GM19463 (cell line): ENCODE measurements at regions not wholly inside any gene's neighbourhood (a gene's known extent, or its start where the extent isn't known, plus 50 kb on each side); places are given as distances from the start of the nearest gene placed in this dataset.

ENCODE experiments used
- ATAC-seq: cut with Tn5 transposase; IDR thresholded peaks from one replicate; pipeline ENCODE4 v1.9.1; 2021; ENCODE audit warnings: mild to moderate bottlenecking, moderate library complexity; ENCODE audit not compliant: unreplicated experiment

DNA sequence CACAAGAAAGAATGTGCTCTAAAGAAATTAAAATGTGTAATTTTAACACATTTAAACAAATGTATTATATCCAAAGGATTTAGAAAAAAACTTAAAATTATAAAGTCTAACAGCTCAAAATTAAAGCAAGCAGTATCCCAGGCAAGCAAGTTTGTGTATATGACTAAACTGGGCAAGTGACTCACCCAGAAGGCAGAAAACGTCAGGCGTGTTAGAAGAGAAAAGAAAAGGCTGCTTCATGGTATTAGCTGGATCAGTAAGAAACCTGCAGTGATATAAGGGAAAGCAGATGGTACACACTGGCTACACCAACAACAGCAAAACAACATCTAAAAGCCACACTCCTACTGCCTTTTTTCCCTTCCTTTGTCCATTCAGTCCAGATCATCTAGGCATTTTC is 250.6 kb upstream of the NDST3 start:
- no peak for ATAC-seq

DNA sequence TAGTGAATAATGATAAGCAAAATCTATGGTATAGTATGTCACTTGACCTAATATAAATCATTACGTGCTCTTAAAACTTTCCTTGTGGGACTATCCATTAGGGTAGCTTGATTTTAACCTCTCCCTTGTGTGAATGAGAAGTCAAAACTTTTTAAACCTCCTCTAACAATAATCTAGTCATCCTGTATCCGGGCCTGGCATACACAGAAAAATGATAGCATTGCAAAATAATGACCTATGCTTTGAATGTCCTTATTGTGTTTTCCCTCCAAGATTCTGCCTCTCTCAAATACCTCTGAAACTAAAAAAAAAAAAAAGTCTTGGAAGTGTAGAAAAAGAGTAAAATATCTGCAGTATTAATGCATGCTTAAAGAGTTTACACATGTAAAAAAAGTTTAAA is 250.0 kb upstream of the NDST3 start:
- no peak for ATAC-seq

DNA sequence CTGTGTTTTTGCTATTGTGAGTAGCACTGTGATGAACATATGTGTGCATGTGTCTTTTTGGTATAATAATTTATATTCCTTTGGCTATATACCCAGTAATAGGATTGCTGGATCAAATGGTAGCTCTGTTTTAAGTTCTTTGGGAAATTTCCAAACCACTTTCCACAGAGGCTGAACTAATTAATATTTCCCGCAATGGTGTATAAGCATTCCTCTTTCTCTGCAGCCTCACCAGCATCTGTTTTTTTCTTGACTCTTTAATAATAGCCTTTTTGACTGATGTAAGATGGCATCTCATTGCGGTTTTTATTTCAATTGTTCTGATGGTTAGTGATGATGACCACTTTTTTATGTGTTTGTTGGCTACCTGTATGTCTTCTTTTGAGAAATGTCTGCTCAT is 247.7 kb upstream of the NDST3 start:
- ATAC-seq: no peak

DNA sequence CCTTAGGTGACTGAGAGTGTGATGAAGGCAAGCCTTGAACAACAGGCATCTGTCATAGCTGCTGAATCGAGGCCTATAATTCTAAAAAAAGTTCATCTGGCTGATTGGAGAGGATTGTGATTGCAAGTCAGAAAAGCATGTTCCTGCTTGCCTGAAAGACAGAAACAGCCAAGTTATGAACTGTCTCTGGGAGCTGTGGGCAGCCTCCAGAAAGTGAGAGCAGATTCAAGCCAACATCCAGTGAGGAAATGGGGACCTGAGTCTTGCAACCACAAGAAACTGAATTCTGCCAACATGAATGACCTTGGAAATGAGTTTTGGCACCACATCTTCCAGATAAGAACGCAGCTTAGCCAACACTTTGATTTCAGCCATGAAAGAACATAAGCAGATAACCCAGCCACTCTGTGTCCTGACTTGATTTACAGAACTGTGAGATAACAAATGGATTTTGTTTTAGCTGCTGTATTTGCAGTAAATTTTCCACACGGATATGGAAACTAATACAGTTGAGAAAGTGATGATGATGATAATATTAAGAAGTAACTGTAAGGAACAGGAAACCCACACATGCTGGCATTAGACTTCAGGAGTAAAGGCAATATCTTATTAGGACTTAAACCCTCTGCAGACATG is 240.3 kb upstream of the NDST3 start:
- ATAC-seq: no peak

DNA sequence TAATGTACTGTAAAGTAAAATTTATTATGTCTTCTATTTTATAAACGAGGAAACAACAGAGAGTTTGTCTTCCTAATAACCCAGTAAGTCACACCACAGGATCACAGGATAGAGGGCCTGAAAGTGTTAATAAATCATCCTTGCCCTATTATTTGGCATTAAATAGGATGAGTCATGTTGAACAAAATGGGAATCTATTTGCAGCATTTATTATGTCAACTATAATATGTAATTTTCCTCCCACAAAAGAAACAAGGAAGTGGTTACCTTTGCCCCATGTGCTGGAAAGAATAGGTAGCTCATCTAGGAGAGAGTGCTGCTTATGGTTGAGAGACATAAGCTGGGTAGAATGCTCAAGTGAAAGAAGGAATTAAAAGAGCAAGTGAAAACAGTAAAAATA is 237.6 kb upstream of the NDST3 start:
- ATAC-seq: no peak

DNA sequence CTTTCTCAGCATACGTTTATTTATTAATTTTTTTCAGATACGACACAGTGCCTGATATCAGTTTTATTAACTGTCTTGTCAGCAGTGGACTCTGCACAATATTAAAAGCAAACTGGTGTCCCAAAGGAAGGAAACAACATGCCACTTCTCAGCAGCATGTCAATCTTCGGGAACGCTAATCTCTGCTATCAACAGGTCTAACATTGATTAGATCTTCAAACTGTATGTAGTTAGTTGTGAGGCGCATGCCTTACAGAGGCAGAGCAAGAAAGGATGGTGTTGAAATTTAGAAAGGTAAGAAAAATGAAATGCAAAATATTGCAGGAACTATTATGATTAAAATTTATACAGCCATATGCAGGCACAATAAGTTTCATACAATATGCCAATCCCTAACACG is 233.7 kb upstream of the NDST3 start:
- ATAC-seq: no peak

DNA sequence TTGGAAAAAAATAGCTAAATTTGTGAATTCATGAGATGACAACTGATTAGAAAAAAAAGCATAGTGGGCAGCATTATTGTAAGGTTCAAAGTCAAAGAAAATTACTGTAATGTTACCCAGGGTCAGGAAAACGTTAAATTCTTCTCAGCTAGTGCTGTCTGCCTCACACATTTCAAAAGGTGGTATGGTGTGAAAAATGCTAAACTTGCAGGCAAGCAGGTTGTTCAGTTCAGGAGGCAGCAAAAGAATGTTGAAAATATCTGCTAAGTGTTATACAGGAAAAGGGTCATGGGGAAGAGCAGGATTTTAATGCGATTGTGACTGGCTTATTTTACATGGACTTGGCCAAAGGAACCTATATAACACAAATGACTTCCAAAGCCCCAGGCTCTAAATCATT is 232.5 kb upstream of the NDST3 start:
- no peak for ATAC-seq

DNA sequence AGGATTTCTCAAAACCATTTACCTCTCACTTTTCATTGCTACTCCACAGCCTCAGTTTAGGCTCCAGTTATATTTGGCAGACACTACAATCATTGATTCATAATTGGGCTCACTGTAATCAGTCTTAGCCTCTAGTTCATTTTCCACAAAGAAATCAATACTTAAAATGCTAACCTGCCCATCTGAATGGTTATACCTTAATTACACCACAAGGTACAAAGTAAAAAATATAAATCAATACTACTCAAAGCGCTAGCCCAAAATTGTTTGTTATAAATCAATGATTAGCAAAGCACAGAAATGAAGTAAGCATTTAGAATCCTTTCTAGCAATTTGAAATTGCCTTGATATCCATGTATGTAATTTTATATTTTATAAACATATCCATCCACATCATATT is 222.6 kb upstream of the NDST3 start:
- ATAC-seq: no peak

DNA sequence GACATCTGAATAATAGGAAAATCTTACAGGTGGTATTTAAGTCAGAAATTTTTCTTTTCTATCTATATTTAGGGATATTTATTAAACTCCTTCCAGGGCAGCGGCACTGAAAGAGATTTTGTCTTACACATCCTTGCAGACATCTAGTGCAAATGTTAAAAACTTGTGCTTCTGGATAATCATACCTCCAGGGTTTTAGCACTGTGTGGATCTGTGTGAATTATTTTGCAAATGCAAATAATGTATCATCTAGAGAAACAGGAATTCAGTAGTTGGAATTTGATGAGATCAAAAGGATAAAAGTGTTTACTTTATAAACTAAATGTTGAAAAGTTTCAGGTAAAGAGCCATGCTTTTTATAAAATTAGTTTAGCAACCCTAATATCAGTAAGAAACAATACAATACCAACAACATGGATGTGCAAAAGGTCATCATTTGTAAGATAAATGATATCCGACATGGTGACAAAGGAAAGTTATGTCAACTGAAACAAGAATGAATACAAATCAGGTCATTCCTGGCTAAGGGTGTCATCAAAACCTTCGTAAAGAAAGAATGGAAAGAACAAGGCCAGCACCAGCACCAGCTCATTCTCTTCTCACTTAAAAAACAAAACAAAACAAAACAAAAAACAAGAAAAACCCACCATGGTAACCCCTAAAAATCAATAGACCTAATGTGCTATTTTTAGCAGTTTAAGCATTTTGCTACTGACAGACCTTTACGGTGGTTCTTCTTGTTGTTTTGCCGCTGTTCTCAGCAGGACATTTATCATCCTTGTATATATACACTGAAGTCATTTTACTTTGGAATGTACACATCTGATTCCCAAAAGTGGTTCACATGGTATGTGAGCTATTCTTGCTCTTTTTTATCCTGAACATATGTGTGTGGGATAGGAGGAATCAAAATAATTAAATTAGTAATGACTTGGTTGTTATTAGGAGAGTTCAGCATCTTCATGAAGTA is 219.7 kb upstream of the NDST3 start:
- no peak for ATAC-seq

DNA sequence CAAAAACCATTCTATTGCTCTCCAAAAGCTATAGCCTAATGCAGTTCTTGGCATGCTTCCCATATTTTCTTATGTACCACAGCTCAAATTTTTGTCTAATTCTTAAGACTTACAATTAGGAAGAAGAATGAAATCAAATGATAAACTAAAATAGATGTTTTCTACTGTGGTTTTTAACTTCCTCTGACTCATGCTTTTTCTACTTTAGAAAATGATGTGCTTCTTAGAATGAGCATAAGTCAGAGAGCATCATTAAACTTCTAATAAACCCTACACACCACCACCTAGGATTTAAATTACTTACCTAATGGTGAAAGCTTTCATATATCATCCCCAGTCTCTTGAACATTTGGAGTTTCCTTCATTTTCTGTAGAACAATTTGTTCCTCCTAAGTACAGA is 217.0 kb upstream of the NDST3 start:
- ATAC-seq: no peak

DNA sequence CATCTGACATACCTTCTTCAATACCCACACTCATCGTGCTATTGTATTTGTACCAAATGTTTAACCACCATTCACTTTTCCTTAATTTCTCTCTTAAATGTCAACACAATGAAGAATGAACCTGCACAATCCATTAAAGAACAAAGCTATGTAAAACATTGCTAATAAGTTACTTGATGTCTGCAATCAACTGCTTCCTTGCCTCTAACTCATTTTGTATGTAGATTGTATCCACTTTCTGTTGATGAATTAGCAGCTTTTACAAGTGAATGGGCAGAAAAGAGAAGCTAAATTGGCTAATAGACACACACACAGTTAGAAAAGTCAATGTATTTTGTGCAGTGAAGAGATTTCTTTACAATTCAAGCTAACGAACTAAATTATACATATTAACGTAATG is 212.5 kb upstream of the NDST3 start:
- ATAC-seq: no peak

DNA sequence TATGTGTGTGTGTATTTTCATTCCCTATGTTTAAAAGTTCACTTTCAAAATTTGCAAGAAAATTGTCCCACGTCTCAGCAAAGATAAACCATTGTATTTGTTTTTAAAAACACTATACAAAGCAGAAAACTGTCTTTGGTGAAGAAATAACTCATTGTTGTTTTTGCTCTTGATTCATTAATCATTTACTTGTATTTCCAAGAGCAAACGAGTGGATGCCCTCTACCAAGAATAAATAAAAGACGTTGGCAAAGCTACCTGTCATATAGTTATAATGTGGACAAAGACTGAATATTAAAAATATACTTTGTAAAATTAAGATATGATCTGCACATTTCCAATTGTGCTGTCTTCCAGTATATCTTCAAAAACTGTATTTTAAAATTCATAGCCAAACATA is 210.9 kb upstream of the NDST3 start:
- ATAC-seq: no peak

DNA sequence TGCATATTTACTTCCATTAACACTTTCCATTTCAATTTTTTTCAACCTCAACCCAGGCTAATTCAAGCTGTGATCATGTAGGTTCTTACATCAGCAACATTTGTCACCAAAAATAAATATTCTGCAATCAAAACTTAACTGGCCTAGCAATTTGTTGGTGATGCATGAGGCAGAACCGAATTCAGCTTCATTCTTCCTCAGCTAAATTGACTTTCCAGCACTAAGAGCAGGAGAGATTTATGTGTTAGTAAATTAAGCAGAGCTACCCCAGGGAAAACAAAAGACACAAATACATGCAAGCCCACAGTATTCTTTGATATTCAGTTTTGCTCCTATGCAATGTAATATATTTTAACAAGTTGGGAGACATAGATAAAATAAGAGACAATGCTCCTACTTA is 208.7 kb upstream of the NDST3 start:
- no peak for ATAC-seq

DNA sequence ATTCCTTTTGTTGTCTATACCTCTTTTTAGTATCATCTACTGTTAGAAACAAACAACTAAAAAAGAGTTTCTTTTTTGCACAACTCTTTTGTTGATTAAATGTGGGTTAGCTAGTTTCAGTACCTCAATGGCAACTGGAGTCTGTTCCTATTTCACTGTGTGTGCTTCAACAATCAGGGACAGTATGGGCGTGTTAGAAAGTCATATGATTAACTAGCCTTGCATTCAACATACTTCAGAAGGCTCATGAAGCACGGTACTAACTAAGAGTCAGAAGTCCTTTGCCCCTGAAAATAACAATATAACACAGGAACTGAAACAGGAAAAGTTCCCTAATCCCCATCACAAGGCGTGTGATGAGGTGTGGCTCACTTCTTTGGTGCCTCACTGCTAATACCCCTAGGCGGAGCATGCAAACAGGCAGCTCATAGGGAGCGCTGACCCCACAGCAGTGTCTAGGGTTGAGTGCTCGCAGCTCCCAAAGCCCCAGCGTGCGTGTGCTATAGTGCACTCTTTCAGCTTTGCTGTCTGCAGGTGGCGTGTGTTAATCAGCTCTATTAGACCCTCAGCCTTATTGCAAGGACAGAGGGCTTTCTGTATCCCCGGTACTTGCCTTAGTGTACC is 203.1 kb upstream of the NDST3 start:
- no peak for ATAC-seq

DNA sequence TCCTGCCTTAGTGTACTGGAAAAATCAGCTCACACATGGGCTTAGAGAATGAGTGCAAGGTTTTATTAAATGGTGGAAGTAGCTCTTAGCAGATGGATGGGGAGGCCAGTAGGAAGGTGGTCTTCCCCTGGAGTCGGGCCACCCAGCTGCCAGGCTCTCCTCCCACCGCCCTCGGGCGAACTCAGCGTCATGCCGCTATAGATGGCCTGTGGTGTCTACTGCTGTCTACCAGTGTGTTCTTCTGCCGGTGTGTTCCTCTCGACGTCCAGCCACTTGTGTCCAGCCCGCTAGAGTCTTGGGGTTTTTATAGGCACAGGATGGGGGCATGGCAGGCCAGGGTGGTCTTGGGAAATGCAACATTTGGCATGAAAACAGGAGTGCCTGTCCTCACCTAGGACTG is 198.7 kb upstream of the NDST3 start:
- ATAC-seq: no peak

DNA sequence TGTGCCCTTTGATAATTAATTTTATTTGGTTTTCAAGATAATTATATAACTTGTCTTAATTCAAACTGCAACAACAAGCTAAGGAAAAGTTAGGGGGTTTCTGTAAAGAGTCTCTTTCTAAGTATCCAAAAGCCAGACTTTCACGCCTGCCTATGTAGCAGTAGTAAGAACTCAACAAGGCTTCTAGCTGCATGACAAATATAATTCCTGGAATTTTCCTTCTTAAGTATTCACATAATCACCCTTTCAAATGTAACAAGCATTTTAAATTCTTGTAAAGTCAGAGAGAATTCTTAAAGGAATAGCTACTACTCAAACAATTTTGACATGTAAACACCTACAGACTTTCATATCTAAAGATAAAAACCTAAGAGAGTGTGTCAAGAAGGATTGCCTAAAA is 189.7 kb upstream of the NDST3 start:
- ATAC-seq: no peak

DNA sequence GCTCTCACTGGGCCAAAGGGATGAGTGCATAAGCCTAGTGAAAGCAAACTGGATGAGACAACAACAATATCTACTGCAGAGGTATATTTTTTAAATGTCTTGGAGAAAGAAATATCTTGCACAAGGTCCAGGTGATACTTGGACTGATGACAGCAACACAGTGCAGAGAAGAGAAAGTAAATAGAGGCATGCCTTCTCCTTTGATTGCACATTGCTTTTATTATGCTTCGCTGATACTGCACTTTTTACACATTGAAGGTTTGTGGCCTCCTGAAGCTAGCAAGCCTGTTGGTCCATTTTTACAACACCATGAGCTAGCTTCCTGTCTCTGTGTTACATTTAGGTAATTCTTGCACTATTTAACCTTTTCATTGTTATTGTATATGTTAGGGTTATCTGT is 189.0 kb upstream of the NDST3 start:
- ATAC-seq: no peak

DNA sequence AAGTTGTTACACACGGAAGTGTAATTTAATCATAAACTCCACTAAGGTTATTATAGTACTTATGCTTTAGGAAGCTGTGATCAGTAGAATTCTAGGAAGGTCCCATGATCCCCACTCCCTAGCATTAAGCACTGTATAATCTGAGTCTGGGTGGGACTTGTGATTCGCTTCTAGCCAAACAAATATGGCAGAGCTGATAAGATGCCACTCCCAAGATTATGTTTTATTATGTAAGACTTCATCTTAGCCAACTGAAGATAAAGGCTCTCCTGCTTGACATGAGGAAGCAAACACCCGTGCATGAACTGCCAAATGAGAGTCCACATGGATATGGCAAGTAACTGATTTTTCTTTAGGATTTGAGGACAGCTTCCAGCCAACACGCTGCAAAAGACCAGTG is 186.4 kb upstream of the NDST3 start:
- ATAC-seq: no peak

DNA sequence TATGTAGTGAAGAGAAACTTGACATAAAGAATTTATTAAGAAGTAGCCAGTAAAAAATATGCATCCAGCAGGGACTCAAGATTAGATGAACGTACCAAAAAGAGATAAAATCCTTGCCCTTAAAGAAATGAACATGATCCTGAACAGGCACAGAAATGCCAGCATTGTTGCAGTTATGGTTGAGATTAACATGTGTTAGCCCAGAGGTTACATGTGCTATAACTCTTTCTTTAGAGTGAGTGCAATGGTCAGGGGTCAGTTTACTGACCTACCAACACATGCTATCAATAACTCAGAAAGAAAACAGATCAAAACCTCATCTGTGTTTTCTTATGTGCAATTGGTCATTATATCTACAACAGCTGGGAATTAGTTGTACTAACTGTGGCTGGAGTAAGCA is 166.1 kb upstream of the NDST3 start:
- ATAC-seq: no peak

DNA sequence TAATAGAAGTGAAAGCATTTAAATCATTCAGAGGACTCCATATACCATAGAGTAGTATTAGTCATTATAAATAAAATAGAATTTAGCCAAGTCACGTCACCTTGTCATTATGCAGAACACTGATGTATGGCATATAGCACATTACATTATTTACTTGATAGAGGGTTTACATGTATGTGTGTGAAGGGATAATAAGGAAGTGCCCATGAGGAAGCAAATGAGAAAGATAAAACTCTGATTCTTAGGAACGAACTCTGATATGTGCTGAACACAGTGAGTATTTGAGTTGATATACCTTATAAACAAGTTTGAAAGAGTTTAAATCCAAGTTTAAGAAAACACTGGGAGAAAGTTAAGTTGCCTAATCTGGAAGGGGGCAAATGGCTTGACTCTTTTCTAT is 160.5 kb upstream of the NDST3 start:
- no peak for ATAC-seq

DNA sequence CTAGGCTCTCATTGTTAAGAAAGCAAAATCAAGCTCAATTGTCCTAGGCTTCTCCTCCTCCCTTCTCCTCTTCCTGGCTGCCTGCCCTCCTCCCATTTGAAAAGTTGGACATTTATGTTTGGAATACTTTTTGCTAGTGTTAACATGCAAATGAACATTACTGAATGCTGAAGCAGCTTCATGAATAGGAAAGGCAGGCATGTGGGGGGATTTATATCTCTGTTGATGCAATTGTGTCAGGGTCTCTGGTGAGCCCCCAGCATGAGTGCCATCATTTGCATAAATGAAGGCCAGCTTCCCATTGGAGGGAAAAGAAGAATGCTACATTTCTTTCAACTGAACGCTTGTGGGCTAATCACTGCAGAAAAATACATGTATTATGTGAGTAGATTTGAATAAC is 160.1 kb upstream of the NDST3 start:
- ATAC-seq: no peak

DNA sequence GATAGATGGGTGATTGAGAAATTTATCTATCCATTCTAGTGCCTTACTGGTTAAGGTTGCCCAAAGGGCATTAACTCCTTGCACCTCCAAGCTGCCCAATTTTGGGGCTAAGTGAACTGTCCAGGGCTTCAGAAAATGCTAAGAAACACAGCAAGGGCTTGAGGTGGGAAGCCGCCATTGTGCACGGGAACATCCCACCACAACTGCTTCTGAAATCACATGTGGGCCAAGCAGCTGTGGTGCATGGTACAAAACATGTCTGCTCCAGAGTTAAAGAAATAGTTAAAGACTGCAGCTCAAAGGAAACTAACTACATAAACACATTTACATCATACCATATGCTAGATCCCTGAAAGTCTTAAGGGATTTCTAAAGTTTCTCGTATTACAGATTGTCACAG is 144.3 kb upstream of the NDST3 start:
- ATAC-seq: no peak
